SK-N-SH treated with all-trans-retinoic acid at 6 μM for 48 hours (cell line): ENCODE measurements at regions not wholly inside any gene's neighbourhood (a gene's known extent, or its start where the extent isn't known, plus 50 kb on each side); places are given as distances from the start of the nearest gene placed in this dataset.

Experiments
- ATAC-seq: fragments of 200-7000 bp; cut with Tn5 transposase; 3 replicates; pipeline ENCODE4 v1.9.1; 2020; ENCODE audit warnings: mild to moderate bottlenecking, moderate library complexity
- BACH2 ChIP-seq: fragments of 250-450 bp; sonication (Bioruptor Pico); IDR thresholded peaks from 2 replicates; pipeline ENCODE4 v1.9.0; 2021; ENCODE audit warnings: mild to moderate bottlenecking, borderline replicate concordance
- CREB5 ChIP-seq: fragments of 250-450 bp; sonication (Bioruptor Pico); IDR thresholded peaks from 2 replicates; pipeline ENCODE4 v1.5.1; 2020; ENCODE audit warnings: low read depth, mild to moderate bottlenecking, moderate library complexity
- CSRNP3 ChIP-seq: fragments of 250-450 bp; sonication (Bioruptor Pico); IDR thresholded peaks from 2 replicates; pipeline ENCODE4 v1.5.1; 2021; ENCODE audit warnings: mild to moderate bottlenecking, moderate library complexity
- ESRRG ChIP-seq: fragments of 250-450 bp; sonication (Bioruptor Pico); IDR thresholded peaks from 2 replicates; pipeline ENCODE4 v1.6.1; 2021; ENCODE audit warnings: mild to moderate bottlenecking
- GLIS3 ChIP-seq: fragments of 250-450 bp; sonication (Bioruptor Pico); IDR thresholded peaks from 2 replicates; pipeline ENCODE4 v1.5.0; 2020; ENCODE audit warnings: mild to moderate bottlenecking, moderate library complexity
- ISL1 ChIP-seq: fragments of 250-450 bp; sonication (Bioruptor Pico); IDR thresholded peaks from 2 replicates; pipeline ENCODE4 v2.1.2; 2022; ENCODE audit warnings: mild to moderate bottlenecking, moderate library complexity
- OSR1 ChIP-seq: fragments of 250-450 bp; sonication (Bioruptor Pico); IDR thresholded peaks from 2 replicates; pipeline ENCODE4 v1.8.0; 2022; ENCODE audit warnings: moderate library complexity, mild to moderate bottlenecking, inconsistent platforms
- PATZ1 ChIP-seq: fragments of 250-450 bp; sonication (Bioruptor Pico); IDR thresholded peaks from 2 replicates; pipeline ENCODE4 v1.8.0; 2020; ENCODE audit warnings: mild to moderate bottlenecking, moderate library complexity, borderline replicate concordance
- PPARA ChIP-seq: fragments of 250-450 bp; sonication (Bioruptor Pico); IDR thresholded peaks from 2 replicates; pipeline ENCODE4 v1.5.0; 2020; ENCODE audit warnings: mild to moderate bottlenecking, borderline replicate concordance
- RARB ChIP-seq: fragments of 250-450 bp; sonication (Bioruptor Pico); IDR thresholded peaks from 2 replicates; pipeline ENCODE4 v1.8.0; 2021; ENCODE audit warnings: mild to moderate bottlenecking, moderate library complexity
- SNAI2 ChIP-seq: fragments of 250-450 bp; sonication (Bioruptor Pico); IDR thresholded peaks from 2 replicates; pipeline ENCODE4 v1.5.0; 2020; ENCODE audit warnings: mild to moderate bottlenecking, moderate library complexity
- TCF4 ChIP-seq: fragments of 250-450 bp; sonication (Bioruptor Pico); IDR thresholded peaks from 2 replicates; pipeline ENCODE4 v1.8.0; 2021; ENCODE audit warnings: mild to moderate bottlenecking, moderate library complexity, borderline replicate concordance
- TOX ChIP-seq: fragments of 250-450 bp; sonication (Bioruptor Pico); IDR thresholded peaks from 2 replicates; pipeline ENCODE4 v1.8.0; 2021; ENCODE audit warnings: mild to moderate bottlenecking, moderate library complexity, borderline replicate concordance
- TSHZ2 ChIP-seq: fragments of 250-450 bp; sonication (Bioruptor Pico); IDR thresholded peaks from 2 replicates; pipeline ENCODE4 v1.5.0; 2020; ENCODE audit warnings: mild to moderate bottlenecking, moderate library complexity
- ZC3H10 ChIP-seq: fragments of 250-450 bp; sonication (Bioruptor Pico); IDR thresholded peaks from 2 replicates; pipeline ENCODE4 v1.5.1; 2021; ENCODE audit warnings: mild to moderate bottlenecking, moderate library complexity
- ZFP3 ChIP-seq: fragments of 250-450 bp; sonication (Bioruptor Pico); IDR thresholded peaks from 2 replicates; pipeline ENCODE4 v1.5.0; 2020; ENCODE audit warnings: mild to moderate bottlenecking, moderate library complexity
- ZFP30 ChIP-seq: fragments of 450-650 bp; formaldehyde crosslinking; IDR thresholded peaks from 2 replicates; pipeline ENCODE4 v1.5.0; 2022; ENCODE audit warnings: mild to moderate bottlenecking, moderate library complexity
- ZNF565 ChIP-seq: fragments of 450-650 bp; formaldehyde crosslinking; conservative IDR thresholded peaks from 2 replicates; pipeline ENCODE4 v1.5.0; 2020; ENCODE audit warnings: low read depth, mild to moderate bottlenecking, moderate library complexity
- ZNF8 ChIP-seq: fragments of 450-650 bp; formaldehyde crosslinking; IDR thresholded peaks from 2 replicates; pipeline ENCODE4 v1.5.0; 2020; ENCODE audit warnings: mild to moderate bottlenecking, moderate library complexity

GRCh38 chr9:108392877-108393276, 462.9 kb downstream of the ACTL7B start:
- TF ChIP-seq BACH2 (CRISPR knock-in tag) (no peak), TSHZ2 (no peak)

GRCh38 chr9:108389056-108389455, 466.7 kb downstream of the ACTL7B start:
- ATAC-seq = no peak
- TF ChIP-seq ZC3H10 (CRISPR knock-in tag) (no peak), BACH2 (CRISPR knock-in tag) (no peak), PPARA (CRISPR knock-in tag) (no peak), CSRNP3 (CRISPR knock-in tag) (no peak), ZFP30 (CRISPR knock-in tag) (no peak), ZNF8 (CRISPR knock-in tag) (no peak), PATZ1 (no peak), GLIS3 (no peak), TCF4 (no peak), RARB (CRISPR knock-in tag) (no peak), OSR1 (CRISPR knock-in tag) (no peak), CREB5 (CRISPR knock-in tag) (no peak), TOX (CRISPR knock-in tag) (no peak), SNAI2 (CRISPR knock-in tag) (no peak), ZFP3 (CRISPR knock-in tag) (no peak)

More at GRCh38 chr9:108392877-108393276, 462.9 kb downstream of the ACTL7B start:
- no peak for ATAC-seq

GRCh38 chr9:108386859-108387384, 468.9 kb downstream of the ACTL7B start:
- peak; percentile 70 for ATAC-seq
- TF ChIP-seq ZFP30 (CRISPR knock-in tag) (no peak), CSRNP3 (CRISPR knock-in tag) (no peak), PATZ1 (no peak), ISL1 (CRISPR knock-in tag) (no peak), ZNF8 (CRISPR knock-in tag) (no peak), CREB5 (CRISPR knock-in tag) (no peak), ZNF565 (CRISPR knock-in tag) (no peak), ZFP3 (CRISPR knock-in tag) (no peak), TOX (CRISPR knock-in tag) (no peak), PPARA (CRISPR knock-in tag) (no peak), RARB (CRISPR knock-in tag) (no peak), ESRRG (no peak), ZC3H10 (CRISPR knock-in tag) (no peak), OSR1 (CRISPR knock-in tag) (no peak)
